ENCODE measurements at regions not wholly inside any gene's neighbourhood (a gene's known extent, or its start where the extent isn't known, plus 50 kb on each side); places are given as distances from the start of the nearest gene placed in this dataset.
"Not testable (repeated sequence)": the region's sequence is repeated elsewhere in the genome, so short reads cannot be mapped to it uniquely, and the experiment has no call there.

- DNase-seq: not testable (repeated sequence)
Observed at GRCh38 chr17:20633268-20634059, 53.9 kb downstream of the CDRT15L2 start.

DNA sequence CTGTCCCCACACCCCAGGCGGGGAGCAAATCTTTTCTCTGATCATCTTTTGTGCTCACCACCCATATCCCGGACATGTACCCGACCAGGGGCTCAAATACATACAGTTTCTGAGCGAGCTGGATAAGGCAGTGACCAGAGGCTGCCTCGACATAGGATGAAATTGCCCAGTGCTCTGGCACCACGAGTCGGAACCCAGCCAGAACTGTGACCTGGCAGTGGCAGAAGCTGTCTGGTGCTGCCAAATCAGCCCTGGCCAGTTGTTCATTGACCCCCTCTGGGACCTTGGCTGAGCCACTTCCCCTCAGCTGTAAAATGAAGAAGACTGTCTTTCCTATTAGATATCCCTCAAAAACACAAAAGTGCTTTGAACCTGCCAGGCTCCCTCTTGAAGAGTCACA is 60.6 kb downstream of the CDRT15L2 start:
- DNase-seq: not testable (repeated sequence)

DNA sequence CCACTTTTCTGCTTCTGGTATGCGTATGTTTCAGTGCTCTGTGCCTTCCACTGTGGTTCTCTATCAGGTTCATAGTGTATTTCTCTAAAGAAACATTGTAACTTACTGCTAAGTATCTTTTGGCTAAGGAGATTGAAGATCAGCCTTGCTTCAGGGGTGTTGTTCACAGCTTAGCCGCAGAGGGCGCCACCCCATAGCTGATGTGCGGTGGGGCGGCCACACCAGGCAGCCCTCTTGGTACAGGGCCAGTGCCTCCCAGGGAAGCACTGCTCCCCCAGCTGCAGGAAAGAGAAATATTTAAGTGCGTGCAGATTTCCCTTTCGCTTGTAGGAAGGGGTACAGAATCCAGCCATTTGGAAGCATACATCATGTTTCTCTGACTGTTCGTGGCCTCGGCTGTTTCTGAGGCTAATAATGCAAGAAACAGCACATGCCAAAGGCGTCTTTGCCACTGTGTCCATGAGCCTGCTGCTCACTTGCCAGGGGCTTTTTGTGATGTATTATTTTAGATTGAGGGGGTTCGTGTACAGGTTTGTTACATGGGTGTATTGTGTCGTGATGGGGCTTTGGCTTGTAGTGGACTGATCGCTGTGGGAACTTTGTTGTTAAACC is 67.2 kb downstream of the CDRT15L2 start:
- DNase-seq: not testable (repeated sequence)

- DNase-seq: not testable (repeated sequence)
Observed at GRCh38 chr17:20649097-20649767, 69.7 kb downstream of the CDRT15L2 start.

DNA sequence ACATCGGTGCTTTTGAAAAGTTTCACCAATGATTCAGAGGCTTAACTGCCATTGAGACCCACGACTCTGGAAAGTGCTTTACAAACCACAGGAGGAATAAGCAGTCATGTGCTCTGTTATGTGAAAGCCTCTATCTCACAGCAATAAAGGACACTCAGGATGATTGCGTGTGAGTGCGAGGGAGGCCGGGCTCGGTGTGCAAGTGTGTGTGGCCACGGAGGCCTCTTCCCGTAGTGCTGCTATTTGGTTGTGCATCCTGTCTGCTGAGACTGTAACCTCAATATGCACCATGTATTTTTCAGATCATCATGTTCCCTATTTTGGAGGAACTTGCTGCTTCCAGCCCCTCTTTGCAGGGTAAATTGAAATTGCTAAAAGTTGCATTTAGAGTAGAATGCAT is 71.5 kb downstream of the CDRT15L2 start:
- DNase-seq: not testable (repeated sequence)

DNA sequence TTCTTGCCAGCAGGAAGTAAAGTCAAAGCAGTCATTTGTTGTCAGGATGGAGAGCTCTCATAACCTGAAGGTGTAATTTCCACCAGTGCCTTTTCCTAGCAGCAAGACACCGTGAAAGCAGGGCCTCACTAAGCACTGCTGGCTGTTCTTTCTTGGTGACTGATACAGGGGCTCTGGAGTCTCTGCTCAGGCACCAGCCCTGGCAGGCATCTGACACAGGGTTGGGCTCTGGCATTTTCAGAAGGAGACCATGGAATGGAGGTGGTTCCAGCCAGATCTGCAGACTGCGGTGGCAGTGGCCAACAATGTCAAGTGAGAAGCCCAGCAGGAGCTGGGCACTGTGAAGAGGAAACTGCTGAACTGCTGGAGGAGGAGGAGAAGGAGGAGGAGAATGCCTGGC is 72.2 kb downstream of the CDRT15L2 start:
- not testable (repeated sequence) for DNase-seq

GRCh38 chr17:20653391-20653790 is 73.9 kb downstream of the CDRT15L2 start:
- DNase-seq: not testable (repeated sequence)

DNA sequence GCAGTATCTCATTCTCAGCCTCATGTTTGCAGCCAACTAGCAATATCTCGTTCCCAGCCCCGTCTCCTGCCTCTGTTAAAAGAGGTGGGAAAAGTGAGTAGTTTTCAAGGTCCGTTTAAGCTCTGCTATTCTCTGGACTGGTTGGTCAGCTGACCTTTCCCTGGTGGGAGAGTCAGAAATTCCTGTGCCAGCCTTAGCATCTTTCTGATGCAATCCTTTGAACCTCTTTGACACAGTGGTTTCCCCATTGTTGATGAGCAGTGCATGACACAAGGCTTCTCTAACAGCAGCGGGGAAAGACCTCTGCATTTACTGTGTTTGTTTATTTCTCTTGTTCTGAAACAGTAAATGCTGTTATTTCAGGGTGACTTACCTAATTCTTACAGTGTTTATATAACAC is 74.6 kb downstream of the CDRT15L2 start:
- DNase-seq: not testable (repeated sequence)

DNA sequence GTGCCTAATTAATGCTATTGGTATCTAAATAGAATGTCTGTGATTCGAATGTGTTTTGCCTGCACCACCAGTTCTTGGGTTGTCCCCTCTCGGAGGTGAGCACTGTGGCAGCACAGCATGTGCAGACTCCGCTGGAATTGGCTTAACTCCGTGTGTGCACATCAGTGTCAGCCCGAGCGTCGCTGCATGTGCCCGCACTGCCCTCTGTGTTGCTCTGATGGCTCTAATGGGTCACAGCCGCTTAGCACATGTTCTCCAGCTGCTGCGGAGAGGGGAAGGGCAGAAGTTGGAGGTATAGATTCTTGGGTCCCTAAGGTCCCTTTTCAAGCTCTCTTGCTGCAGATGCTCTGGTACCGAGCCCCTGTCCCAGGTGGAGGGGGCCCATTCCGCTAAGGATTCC is 75.1 kb downstream of the CDRT15L2 start:
- DNase-seq: not testable (repeated sequence)

DNA sequence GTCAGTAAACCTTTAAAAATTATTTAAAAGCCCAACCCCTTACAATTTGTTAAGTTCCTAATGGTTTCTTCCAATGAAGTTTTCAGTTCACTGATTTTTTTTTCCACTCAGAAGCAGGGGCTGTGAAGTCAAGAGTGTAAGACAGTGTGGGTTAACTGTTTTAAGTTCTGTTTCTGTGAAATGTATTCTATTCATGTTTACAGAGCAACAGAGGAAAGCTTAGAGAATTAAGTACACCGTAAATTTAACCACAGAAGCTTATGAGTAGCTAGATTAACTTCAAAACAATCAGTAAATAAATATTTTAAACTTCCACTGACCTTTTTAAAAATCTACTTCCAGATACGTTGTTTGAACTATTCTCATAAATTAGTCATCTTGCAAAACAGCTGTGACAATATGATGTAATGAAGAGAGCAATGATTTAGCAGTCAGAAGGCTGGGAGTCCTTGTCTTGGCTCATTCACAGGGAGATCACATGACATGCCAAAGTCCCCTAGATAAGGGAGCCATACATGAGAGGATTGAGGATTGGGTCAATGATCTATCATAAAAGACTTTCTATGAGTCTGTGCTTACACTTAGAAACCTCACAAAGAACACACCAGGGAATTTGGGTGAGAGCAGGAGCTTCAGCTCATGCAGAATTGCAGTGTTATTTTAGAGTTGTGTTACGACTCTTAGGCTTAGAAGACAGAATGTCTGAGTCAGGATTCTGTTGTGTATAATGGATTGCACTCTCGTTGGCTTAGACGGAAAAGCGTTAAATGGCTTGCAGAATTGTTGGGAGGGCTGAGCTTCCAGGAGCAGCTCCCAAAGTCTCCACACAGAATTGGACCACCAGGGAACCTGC is 85.8 kb downstream of the CDRT15L2 start:
- not testable (repeated sequence) for DNase-seq

- DNase-seq: not testable (repeated sequence)
Observed at GRCh38 chr17:20666689-20667088, 87.2 kb downstream of the CDRT15L2 start.

GRCh38 chr17:20667712-20668111 is 88.2 kb downstream of the CDRT15L2 start:
- not testable (repeated sequence) for DNase-seq

DNA sequence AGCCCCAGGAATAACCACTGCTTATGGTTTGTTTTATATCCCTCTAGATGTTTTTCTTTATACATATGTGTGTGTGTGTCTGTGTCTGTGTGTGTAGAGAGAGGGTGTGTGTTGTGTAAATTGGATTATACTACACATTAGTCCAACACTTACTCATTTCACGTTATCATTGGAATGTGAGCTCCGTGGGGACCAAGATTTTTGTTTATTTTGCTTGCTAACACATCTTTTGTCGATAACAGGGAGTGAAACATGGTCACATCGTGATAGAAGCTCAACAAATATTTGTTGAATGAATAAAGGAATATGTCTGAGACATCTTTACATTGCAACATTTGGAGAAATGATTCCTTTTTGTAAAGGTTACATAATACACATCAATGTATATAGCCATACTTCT is 88.8 kb downstream of the CDRT15L2 start:
- not testable (repeated sequence) for DNase-seq

DNA sequence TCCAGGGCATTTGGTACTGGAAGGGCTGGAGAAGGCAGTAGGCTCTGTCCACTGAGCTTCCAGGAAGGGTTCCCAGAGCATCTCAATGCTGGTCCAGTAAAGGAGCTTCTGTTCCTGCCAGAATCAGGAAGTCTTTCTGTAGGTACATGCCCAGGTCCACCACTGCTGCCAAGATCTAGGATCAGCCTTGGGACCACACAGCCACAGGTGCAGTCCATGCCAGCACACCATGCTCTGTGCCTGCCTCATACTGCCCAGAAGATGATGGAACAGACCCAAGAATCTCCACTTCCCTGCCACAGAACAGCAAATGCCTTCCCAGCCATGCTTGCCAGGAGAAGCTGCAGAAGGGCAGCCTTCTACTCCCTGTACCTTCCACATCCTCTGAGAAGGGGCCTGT is 89.3 kb downstream of the CDRT15L2 start:
- DNase-seq: not testable (repeated sequence)

DNA sequence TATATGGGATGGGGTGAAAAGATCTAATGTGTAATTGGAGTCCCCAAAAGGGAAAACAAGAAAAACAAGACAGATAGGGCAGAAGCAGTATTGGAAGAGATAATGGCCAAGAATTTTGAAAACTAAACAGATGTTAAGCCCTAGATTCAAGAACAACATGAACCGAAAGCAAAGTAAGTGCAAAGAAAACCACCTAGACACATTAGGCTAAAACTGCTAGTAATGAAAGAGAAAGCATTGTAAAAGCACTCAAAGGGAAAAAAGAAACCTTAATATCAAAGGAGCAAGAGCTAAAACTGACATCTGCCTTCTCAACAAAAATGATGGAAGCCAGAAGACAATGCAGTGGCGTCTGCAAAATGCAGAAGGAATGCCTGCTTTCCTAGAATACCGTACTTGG is 91.0 kb downstream of the CDRT15L2 start:
- not testable (repeated sequence) for DNase-seq

GRCh38 chr17:20674374-20674773 is 94.8 kb downstream of the CDRT15L2 start:
- not testable (repeated sequence) for DNase-seq

DNA sequence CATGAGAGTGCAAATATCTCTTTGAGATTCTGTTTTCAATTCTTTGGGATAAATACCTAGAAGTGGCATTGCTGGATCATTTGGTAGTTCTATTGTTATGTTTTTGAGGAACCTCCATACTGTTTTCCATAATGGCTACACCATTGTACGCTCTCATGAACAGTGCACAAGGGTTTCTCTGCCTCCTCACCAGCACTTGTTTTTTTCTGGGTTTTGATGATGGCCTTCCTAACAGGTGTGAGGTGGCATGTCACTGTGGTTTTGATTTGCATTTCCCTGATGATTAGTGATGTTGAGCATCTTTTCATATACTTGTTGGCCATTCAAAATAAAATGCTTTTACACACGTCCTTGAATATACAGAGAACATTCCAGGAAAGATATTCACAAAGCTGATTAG is 96.2 kb downstream of the CDRT15L2 start:
- not testable (repeated sequence) for DNase-seq

DNA sequence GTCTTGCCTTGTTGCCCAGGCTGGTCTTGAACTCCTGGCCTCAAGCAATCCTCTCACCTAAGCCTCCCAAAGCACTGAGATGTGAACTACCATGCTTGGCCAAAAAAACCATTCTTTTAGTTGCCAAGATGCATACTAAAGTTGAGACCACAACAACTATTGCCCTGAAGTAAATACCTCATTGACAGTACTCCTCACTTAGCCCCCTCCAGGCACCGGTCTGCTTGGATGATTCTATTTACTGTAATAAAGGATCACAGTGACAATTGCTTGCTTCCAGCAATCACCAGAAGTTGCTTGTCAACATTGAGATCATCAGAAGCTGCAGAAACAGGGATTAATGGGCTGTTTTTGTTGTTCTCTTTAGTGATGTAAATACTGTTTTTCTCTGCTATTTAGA is 97.1 kb downstream of the CDRT15L2 start:
- DNase-seq: not testable (repeated sequence)

GRCh38 chr17:20677469-20677868 is 97.9 kb downstream of the CDRT15L2 start:
- not testable (repeated sequence) for DNase-seq

DNA sequence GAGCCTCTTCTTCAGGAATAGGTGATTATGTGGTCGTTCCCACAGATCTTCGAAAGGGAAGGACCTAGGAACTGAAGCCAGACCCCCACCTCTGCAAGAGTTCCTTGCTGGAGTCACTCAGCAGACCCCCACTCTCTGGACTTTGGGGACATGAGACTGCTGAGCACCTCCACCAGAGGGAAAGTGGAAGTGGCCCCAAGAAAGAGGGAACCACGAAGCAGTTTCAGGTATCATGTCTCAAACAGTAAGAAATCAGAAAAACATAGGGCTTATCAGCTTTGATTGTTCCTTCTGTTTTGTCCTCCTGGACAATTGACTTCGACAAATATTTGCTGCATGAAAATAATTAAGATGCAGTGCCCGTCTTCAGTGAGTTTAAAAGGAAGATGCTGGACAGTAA is 98.9 kb downstream of the CDRT15L2 start:
- DNase-seq: not testable (repeated sequence)

GRCh38 chr17:20681746-20682722 is 102.5 kb downstream of the CDRT15L2 start:
- DNase-seq: not testable (repeated sequence)

All from NCI-H2227 treated with DMSO at 0.1 percent for 48 hours (cell line).